OCI-LY1 (cell line): ENCODE measurements at regions not wholly inside any gene's neighbourhood (a gene's known extent, or its start where the extent isn't known, plus 50 kb on each side); places are given as distances from the start of the nearest gene placed in this dataset.

ENCODE experiments used
- H2AFZ ChIP-seq: fragments of 200-600 bp; sonication (generic), shearing (Covaris generic); 2 replicates; pipeline ENCODE4 v1.6.0; 2014; ENCODE audit warnings: antibody characterized with exemption, mild to moderate bottlenecking, low read length
- H3F3A ChIP-seq: fragments of 200-600 bp; sonication (generic), shearing (Covaris generic); 2 replicates; pipeline ENCODE4 v1.6.0; 2014; ENCODE audit warnings: mild to moderate bottlenecking, antibody characterized with exemption, low read length, moderate library complexity; ENCODE audit not compliant: insufficient read depth
- H3K27ac ChIP-seq: fragments of 200-600 bp; sonication (generic); 2 replicates; pipeline ENCODE4 v1.5.1; 2014; ENCODE audit warnings: low read length, mixed run types, mild to moderate bottlenecking, low read depth; ENCODE audit not compliant: poor library complexity, severe bottlenecking
- H3K27me3 ChIP-seq: fragments of 200-600 bp; sonication (generic); 2 replicates; pipeline ENCODE4 v1.6.0; 2014; ENCODE audit warnings: antibody characterized with exemption, mild to moderate bottlenecking, low read length, moderate library complexity; ENCODE audit not compliant: insufficient read depth
- H3K36me3 ChIP-seq: fragments of 200-600 bp; sonication (generic); 2 replicates; pipeline ENCODE4 v1.6.1; 2014; ENCODE audit warnings: mild to moderate bottlenecking, antibody characterized with exemption, low read length, moderate library complexity, mixed read lengths; ENCODE audit not compliant: insufficient read depth
- H3K4me1 ChIP-seq: fragments of 200-600 bp; sonication (generic); 2 replicates; pipeline ENCODE4 v1.5.1; 2014; ENCODE audit warnings: mild to moderate bottlenecking, low read length, moderate library complexity; ENCODE audit not compliant: insufficient read depth, severe bottlenecking
- H3K4me2 ChIP-seq: fragments of 200-600 bp; sonication (generic), shearing (Covaris generic); 2 replicates; pipeline ENCODE4 v1.6.1; 2014; ENCODE audit warnings: low read length
- H3K4me3 ChIP-seq: fragments of 200-600 bp; sonication (generic); 2 replicates; pipeline ENCODE4 v1.5.1; 2014; ENCODE audit warnings: low read length, low read depth, mild to moderate bottlenecking, mixed read lengths; ENCODE audit not compliant: poor library complexity, severe bottlenecking
- H3K79me2 ChIP-seq: fragments of 200-600 bp; shearing (Covaris generic); 2 replicates; pipeline ENCODE4 v1.6.1; 2016; ENCODE audit warnings: mixed run types, low read length, mixed read lengths; ENCODE audit not compliant: insufficient read depth
- H3K9ac ChIP-seq: fragments of 200-600 bp; sonication (generic), shearing (Covaris generic); 2 replicates; pipeline ENCODE4 v1.6.1; 2014; ENCODE audit warnings: mild to moderate bottlenecking, low read length, mixed read lengths
- H3K9me2 ChIP-seq: fragments of 200-600 bp; sonication (generic), shearing (Covaris generic); 2 replicates; pipeline ENCODE4 v1.6.1; 2014; ENCODE audit warnings: low read depth, mild to moderate bottlenecking, low read length, mixed read lengths
- H3K9me3 ChIP-seq: fragments of 200-600 bp; shearing (Covaris generic); 2 replicates; pipeline ENCODE4 v1.6.1; 2014; ENCODE audit warnings: low read length, mixed read lengths
- H4K20me1 ChIP-seq: fragments of 200-600 bp; sonication (generic), shearing (Covaris generic); 2 replicates; pipeline ENCODE4 v1.6.0; 2016; ENCODE audit warnings: mild to moderate bottlenecking, low read length; ENCODE audit not compliant: insufficient read depth
- EZH2 ChIP-seq: fragments of 200-600 bp; sonication (generic), shearing (Covaris generic); IDR thresholded peaks from 2 replicates; pipeline ENCODE4 v1.8.0; 2017; ENCODE audit warnings: borderline replicate concordance, mixed run types, mild to moderate bottlenecking, antibody characterized with exemption, low read length, moderate library complexity, mixed read lengths
- TF ChIP-seq, protein P1 (sequence below): fragments of 200-600 bp; sonication (generic), shearing (Covaris generic); IDR thresholded peaks from 2 replicates; pipeline ENCODE4 v1.5.1; 2017; ENCODE audit warnings: mild to moderate bottlenecking, antibody characterized with exemption, low read length, moderate library complexity, mixed read lengths

DNA sequence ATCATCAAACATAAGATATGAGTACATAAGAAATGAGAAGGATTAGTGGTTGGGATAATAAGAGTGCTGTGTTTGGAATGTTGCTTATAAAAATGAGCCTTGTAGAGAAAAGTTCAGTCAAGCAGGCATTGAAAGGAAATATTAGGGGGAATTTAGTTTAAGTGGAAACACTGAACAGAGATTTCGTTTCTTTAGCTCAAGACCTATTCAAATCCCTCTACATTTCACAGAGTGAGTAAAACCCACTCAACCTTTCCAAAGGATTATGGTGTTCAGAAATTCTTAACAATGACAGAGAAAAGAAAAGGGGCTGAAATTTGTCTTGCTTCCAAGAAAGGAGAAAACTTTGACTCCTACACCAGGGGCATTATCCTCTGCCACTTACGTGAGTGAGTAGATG, 1072.4 kb upstream of the LCORL start:
- Histone ChIP-seq H3K4me1 (no peaks in the 10 kb centered on the region), H3K79me2 (no peaks in the 10 kb centered on the region), H3K27ac (no peak overlapping the region), H3K4me3 (no peak overlapping the region), H2AFZ (no peak overlapping the region), H3K9ac (no peak overlapping the region), H3K4me2 (no peak overlapping the region), H3K9me2 (no peaks in the 10 kb centered on the region), H3K27me3 (no peaks in the 10 kb centered on the region), H3K36me3 (no peaks in the 10 kb centered on the region), H3F3A (no peaks in the 10 kb centered on the region), H3K9me3 (no peaks in the 10 kb centered on the region), H4K20me1 (no peaks in the 10 kb centered on the region)
- no peak for TF ChIP-seq EZH2
- TF ChIP-seq, protein P1, sequence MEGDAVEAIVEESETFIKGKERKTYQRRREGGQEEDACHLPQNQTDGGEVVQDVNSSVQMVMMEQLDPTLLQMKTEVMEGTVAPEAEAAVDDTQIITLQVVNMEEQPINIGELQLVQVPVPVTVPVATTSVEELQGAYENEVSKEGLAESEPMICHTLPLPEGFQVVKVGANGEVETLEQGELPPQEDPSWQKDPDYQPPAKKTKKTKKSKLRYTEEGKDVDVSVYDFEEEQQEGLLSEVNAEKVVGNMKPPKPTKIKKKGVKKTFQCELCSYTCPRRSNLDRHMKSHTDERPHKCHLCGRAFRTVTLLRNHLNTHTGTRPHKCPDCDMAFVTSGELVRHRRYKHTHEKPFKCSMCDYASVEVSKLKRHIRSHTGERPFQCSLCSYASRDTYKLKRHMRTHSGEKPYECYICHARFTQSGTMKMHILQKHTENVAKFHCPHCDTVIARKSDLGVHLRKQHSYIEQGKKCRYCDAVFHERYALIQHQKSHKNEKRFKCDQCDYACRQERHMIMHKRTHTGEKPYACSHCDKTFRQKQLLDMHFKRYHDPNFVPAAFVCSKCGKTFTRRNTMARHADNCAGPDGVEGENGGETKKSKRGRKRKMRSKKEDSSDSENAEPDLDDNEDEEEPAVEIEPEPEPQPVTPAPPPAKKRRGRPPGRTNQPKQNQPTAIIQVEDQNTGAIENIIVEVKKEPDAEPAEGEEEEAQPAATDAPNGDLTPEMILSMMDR = no peak

DNA sequence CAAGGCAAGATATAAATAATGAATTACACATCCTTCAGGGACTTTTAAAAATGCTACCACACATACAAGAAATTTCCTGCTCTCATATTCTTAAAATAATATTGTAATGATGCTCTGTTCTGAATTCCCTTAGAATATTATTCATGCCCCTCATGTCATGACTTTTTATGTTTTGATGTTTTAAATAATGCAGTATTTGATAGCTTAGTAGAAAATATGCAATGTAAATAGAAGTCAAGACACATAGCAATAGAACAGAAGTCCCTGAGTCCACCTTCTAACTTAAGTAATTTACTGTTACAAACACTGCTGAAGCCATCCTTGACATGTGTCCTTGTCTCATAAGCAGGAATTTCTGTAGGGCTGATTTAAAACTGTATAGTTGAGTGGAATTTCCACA, 1071.2 kb upstream of the LCORL start:
- no peaks in the 10 kb centered on the region for H3K9me3 ChIP-seq

DNA sequence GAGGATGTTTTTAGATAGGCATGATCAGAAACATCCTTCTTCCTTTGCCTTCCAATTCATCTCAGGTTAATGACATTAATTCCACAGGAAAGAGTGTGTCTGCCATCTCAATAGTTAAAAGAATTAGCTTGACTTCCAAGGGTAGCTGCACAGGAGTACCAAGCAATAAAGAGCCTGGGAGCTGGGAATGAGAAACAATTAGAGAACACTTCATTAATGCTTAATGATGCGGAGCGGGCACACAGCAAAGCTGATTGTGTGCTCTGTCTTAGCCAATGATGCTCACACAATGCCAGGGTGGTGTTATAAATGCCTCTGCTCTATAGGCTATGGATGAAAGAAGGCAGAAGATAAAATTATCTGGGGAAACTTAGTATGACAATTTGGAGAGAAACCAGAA, 1052.5 kb upstream of the LCORL start:
- TF ChIP-seq, protein P1 = no peak
- TF ChIP-seq EZH2 = no peak
- no peak overlapping the region for H3K4me3 ChIP-seq
- H3K4me1 ChIP-seq = no peaks in the 10 kb centered on the region
- no peak overlapping the region for H2AFZ ChIP-seq
- no peak overlapping the region for H3K27ac ChIP-seq
- H3F3A ChIP-seq = no peaks in the 10 kb centered on the region
- H3K36me3 ChIP-seq = no peaks in the 10 kb centered on the region
- no peak overlapping the region for H3K4me2 ChIP-seq
- no peaks in the 10 kb centered on the region for H3K27me3 ChIP-seq
- no peaks in the 10 kb centered on the region for H3K9me3 ChIP-seq
- H4K20me1 ChIP-seq = no peaks in the 10 kb centered on the region
- H3K9ac ChIP-seq = no peak overlapping the region
- H3K79me2 ChIP-seq = no peaks in the 10 kb centered on the region
- no peaks in the 10 kb centered on the region for H3K9me2 ChIP-seq

More for the DNA sequence above, 1071.2 kb upstream of the LCORL start:
- Histone ChIP-seq H3K4me2 (no peak overlapping the region), H3K79me2 (no peaks in the 10 kb centered on the region), H3K36me3 (no peaks in the 10 kb centered on the region), H3K4me3 (no peak overlapping the region), H3K9ac (no peak overlapping the region), H4K20me1 (no peaks in the 10 kb centered on the region), H3K9me2 (no peaks in the 10 kb centered on the region), H3K4me1 (no peaks in the 10 kb centered on the region), H3F3A (no peaks in the 10 kb centered on the region), H2AFZ (no peak overlapping the region), H3K27me3 (no peaks in the 10 kb centered on the region), H3K27ac (no peak overlapping the region)
- no peak for TF ChIP-seq EZH2
- TF ChIP-seq, protein P1 = no peak
